CD14-positive monocyte (primary cell): ENCODE measurements at regions not wholly inside any gene's neighbourhood (a gene's known extent, or its start where the extent isn't known, plus 50 kb on each side); places are given as distances from the start of the nearest gene placed in this dataset.

Experiments
- DNase-seq, 3 donors: peaks; one replicate each; pipeline ENCODE4 v3.0.0-alpha.2; 2011 to 2022
- H2AFZ ChIP-seq: 2 replicates; pipeline ENCODE4 v1.6.0; 2012; ENCODE audit warnings: mild to moderate bottlenecking, low read depth, low read length, inconsistent platforms; ENCODE audit not compliant: insufficient read depth, poor library complexity, severe bottlenecking
- H3K27ac ChIP-seq, 2 donors: 1 replicate in 1 of 2; 2 replicates in 1 of 2; pipeline ENCODE4 v1.5.1; 2012 to 2013; ENCODE audit warnings: low read length in 2 of 2, control low read depth in 1 of 2, inconsistent platforms in 1 of 2, low read depth in 1 of 2, mild to moderate bottlenecking in 1 of 2
- H3K27me3 ChIP-seq, 2 donors: one replicate each; pipeline versions ENCODE4 v1.6.0 to v1.6.1; 2011 to 2013; ENCODE audit warnings: low read length in 2 of 2; ENCODE audit not compliant: control insufficient read depth in 2 of 2, insufficient read depth in 2 of 2
- H3K36me3 ChIP-seq, 2 donors: replicated peaks in 1 of 2; 1 replicate in 1 of 2; 2 replicates in 1 of 2; pipeline versions ENCODE4 v1.5.1 to v1.6.1; 2012 to 2013; ENCODE audit warnings: low read length in 2 of 2, control low read depth in 1 of 2, inconsistent platforms in 1 of 2, mild to moderate bottlenecking in 1 of 2; ENCODE audit not compliant: insufficient read depth in 2 of 2, control insufficient read depth in 1 of 2
- H3K4me1 ChIP-seq, 2 donors: 1 replicate in 1 of 2; 2 replicates in 1 of 2; pipeline versions ENCODE4 v1.5.1 to v1.6.1; 2012 to 2013; ENCODE audit warnings: low read length in 2 of 2, control low read depth in 1 of 2, inconsistent platforms in 1 of 2, mild to moderate bottlenecking in 1 of 2, moderate library complexity in 1 of 2; ENCODE audit not compliant: insufficient read depth in 2 of 2, control insufficient read depth in 1 of 2
- H3K4me2 ChIP-seq: replicated peaks from 2 replicates; pipeline ENCODE3; 2012; ENCODE audit warnings: low read length, moderate library complexity, mild to moderate bottlenecking; ENCODE audit not compliant: poor library complexity, severe bottlenecking; ENCODE audit errors: extremely low read depth
- H3K4me3 ChIP-seq, 3 experiments: fragments of 200-600 bp in 1 of 3; sonication (generic) in 1 of 3; replicated peaks in 1 of 3; 1 replicate in 2 of 3; 2 replicates in 1 of 3; pipeline ENCODE4 v1.5.1; 2011 to 2013; ENCODE audit warnings: low read length in 3 of 3, mild to moderate bottlenecking in 3 of 3, control low read depth in 2 of 3, low read depth in 2 of 3, inconsistent platforms in 1 of 3, moderate library complexity in 1 of 3
- H3K79me2 ChIP-seq: 2 replicates; pipeline ENCODE4 v1.6.0; 2012; ENCODE audit warnings: mild to moderate bottlenecking, control low read depth, inconsistent platforms, low read length, moderate library complexity; ENCODE audit not compliant: insufficient read depth
- H3K9ac ChIP-seq: 2 replicates; pipeline ENCODE4 v1.6.0; 2017; ENCODE audit warnings: low read length, mild to moderate bottlenecking; ENCODE audit not compliant: insufficient read depth, poor library complexity, severe bottlenecking
- H3K9me3 ChIP-seq, 2 donors: replicated peaks in 1 of 2; 1 replicate in 1 of 2; 2 replicates in 1 of 2; pipeline versions ENCODE4 v1.5.1 to v1.6.1; 2012 to 2013; ENCODE audit warnings: low read length in 2 of 2, control low read depth in 1 of 2; ENCODE audit not compliant: control insufficient read depth in 1 of 2, insufficient read depth in 1 of 2
- H4K20me1 ChIP-seq: 2 replicates; pipeline ENCODE4 v1.6.0; 2012; ENCODE audit warnings: mild to moderate bottlenecking, low read length, control low read depth, moderate library complexity; ENCODE audit not compliant: insufficient read depth
- H3K27ac Mint-ChIP-seq, 7 donors: one replicate each; pipeline ENCODE4 v1.8.0; 2020; ENCODE audit warnings: mild to moderate bottlenecking in 7 of 7, mixed read lengths in 7 of 7, moderate library complexity in 6 of 7, inconsistent platforms in 2 of 7
- H3K27me3 Mint-ChIP-seq, 3 donors: one replicate each; pipeline ENCODE4 v1.8.0; 2021 to 2022; ENCODE audit warnings: low read depth in 3 of 3, mild to moderate bottlenecking in 3 of 3, mixed read lengths in 3 of 3, moderate library complexity in 3 of 3, inconsistent platforms in 1 of 3
- H3K36me3 Mint-ChIP-seq, 2 donors: one replicate each; pipeline ENCODE4 v1.8.0; 2020; ENCODE audit warnings: mixed read lengths in 2 of 2, inconsistent platforms in 1 of 2, mild to moderate bottlenecking in 1 of 2
- H3K4me1 Mint-ChIP-seq: one replicate; pipeline ENCODE4 v1.8.0; 2020; ENCODE audit warnings: mild to moderate bottlenecking, mixed read lengths
- H3K4me3 Mint-ChIP-seq, 2 donors: one replicate each; pipeline ENCODE4 v1.8.0; 2020; ENCODE audit warnings: mild to moderate bottlenecking in 2 of 2, mixed read lengths in 2 of 2, moderate library complexity in 1 of 2
- H3K9me3 Mint-ChIP-seq, 7 donors: one replicate each; pipeline ENCODE4 v1.8.0; 2020 to 2022; ENCODE audit warnings: mixed read lengths in 7 of 7, mild to moderate bottlenecking in 6 of 7, moderate library complexity in 6 of 7, inconsistent platforms in 2 of 7
- WGBS: methylation state at CpG from one replicate; pipeline ENCODE4 v1.1.5; 2013; ENCODE audit warnings: missing lambda C conversion rate; ENCODE audit not compliant: insufficient coverage; 5-methylcytosine and 5-hydroxymethylcytosine counted together
- intact Hi-C, 2 donors: fragments of 100-400 bp; cut with micrococcal nuclease; formaldehyde crosslinking; loops; one replicate each; pipeline versions ENCODE4 v1.15.0 to v1.15.1; 2023
- TF ChIP-seq, protein P1 (sequence below): fragments of 200-600 bp; IDR thresholded peaks from one replicate; pipeline ENCODE4 v1.8.0; 2022; ENCODE audit warnings: antibody characterized with exemption, mild to moderate bottlenecking

DNA sequence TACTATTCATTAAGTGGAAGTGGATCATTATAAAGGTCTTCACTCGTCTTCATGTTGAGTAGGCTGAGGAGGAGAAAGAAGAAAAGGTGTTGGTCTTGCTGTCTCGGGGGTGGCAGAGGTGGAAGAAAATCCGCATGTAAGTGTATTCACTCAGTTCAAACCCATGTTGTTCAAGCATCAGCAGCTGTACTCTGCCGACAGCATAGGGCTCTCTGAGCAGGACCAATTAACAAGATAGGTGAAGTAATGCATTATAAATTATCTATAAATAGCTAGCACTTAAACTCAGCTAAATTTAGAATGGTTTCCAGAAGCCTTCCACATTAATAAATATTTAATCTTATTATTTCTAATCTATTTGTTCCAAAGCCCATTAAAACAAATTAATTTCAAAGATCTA lies 116.8 kb downstream of the RGS2 start:
- Histone ChIP-seq H3K4me2 (no peak overlapping the region), H3K4me1 (peaks cover 18 to 25% of the 10 kb centered on the region in 2 donors), H2AFZ (no peak overlapping the region), H3K36me3 (no peaks in the 10 kb centered on the region), H3K4me3 (no peak overlapping the region), H3K9me3 (no peaks in the 10 kb centered on the region), H3K27me3 (no peaks in the 10 kb centered on the region), H3K27ac (no peak overlapping the region), H3K9ac (no peak overlapping the region), H4K20me1 (no peaks in the 10 kb centered on the region), H3K79me2 (no peaks in the 10 kb centered on the region)
- Mint-ChIP-seq H3K27ac (no peak overlapping the region), H3K27me3 (peaks cover 1 to 2% (median 2%) of the 10 kb centered on the region in 3 donors), H3K36me3 (peaks cover 0 to 2% of the 10 kb centered on the region in 2 donors), H3K9me3 (no peaks in the 10 kb centered on the region), H3K4me3 (peak overlapping the region in 1 of 2 donors; percentile 44), H3K4me1 (peaks cover 31% of the 10 kb centered on the region)
- DNase-seq = no peak
- TF ChIP-seq, protein P1, sequence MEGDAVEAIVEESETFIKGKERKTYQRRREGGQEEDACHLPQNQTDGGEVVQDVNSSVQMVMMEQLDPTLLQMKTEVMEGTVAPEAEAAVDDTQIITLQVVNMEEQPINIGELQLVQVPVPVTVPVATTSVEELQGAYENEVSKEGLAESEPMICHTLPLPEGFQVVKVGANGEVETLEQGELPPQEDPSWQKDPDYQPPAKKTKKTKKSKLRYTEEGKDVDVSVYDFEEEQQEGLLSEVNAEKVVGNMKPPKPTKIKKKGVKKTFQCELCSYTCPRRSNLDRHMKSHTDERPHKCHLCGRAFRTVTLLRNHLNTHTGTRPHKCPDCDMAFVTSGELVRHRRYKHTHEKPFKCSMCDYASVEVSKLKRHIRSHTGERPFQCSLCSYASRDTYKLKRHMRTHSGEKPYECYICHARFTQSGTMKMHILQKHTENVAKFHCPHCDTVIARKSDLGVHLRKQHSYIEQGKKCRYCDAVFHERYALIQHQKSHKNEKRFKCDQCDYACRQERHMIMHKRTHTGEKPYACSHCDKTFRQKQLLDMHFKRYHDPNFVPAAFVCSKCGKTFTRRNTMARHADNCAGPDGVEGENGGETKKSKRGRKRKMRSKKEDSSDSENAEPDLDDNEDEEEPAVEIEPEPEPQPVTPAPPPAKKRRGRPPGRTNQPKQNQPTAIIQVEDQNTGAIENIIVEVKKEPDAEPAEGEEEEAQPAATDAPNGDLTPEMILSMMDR = no peak
- no CpG with 5 or more reads among the region's 4 CpGs for WGBS
- intact Hi-C loops = no loop called here

GRCh38 chr1:192926736-192927135 lies 117.9 kb downstream of the RGS2 start:
- no CpG with 5 or more reads among the region's 5 CpGs for WGBS
- H2AFZ ChIP-seq = no peak overlapping the region
- no peak overlapping the region for H3K9ac ChIP-seq
- no peak overlapping the region for H3K4me3 ChIP-seq
- DNase-seq = peak in 1 of 3 donors; percentile 50
- Mint-ChIP-seq H3K9me3 (peaks cover 0 to 1% (median 0%) of the 10 kb centered on the region in 7 donors), H3K27ac (peak overlapping the region; percentile 66 to 93 (median 82)), H3K4me3 (no peak overlapping the region), H3K27me3 (peaks cover 1 to 3% (median 2%) of the 10 kb centered on the region in 3 donors), H3K36me3 (peaks cover 0 to 2% of the 10 kb centered on the region in 2 donors), H3K4me1 (peaks cover 31% of the 10 kb centered on the region)
- peak overlapping the region; percentile 9 for H3K4me2 ChIP-seq
- H3K27ac ChIP-seq = peak overlapping the region in 1 of 2 donors; percentile 36
- H3K4me1 ChIP-seq = peaks cover 18 to 25% of the 10 kb centered on the region in 2 donors
- H4K20me1 ChIP-seq = no peaks in the 10 kb centered on the region
- H3K9me3 ChIP-seq = no peaks in the 10 kb centered on the region
- H3K36me3 ChIP-seq = no peaks in the 10 kb centered on the region
- TF ChIP-seq, protein P1 = no peak
- no peaks in the 10 kb centered on the region for H3K27me3 ChIP-seq
- intact Hi-C loops = no loop called here
- no peaks in the 10 kb centered on the region for H3K79me2 ChIP-seq
